DOHH2 (cell line): ENCODE measurements at regions not wholly inside any gene's neighbourhood (a gene's known extent, or its start where the extent isn't known, plus 50 kb on each side); places are given as distances from the start of the nearest gene placed in this dataset.
A peak's percentile ranks its signal among the peaks of the same experiment; 100 is the strongest.

Experiments
- H3F3A ChIP-seq: fragments of 200-600 bp; sonication (generic), shearing (Covaris generic); 2 replicates; pipeline ENCODE4 v1.6.0; 2016; ENCODE audit warnings: antibody characterized with exemption, mild to moderate bottlenecking; ENCODE audit not compliant: control insufficient read depth, insufficient read depth
- H3K27ac ChIP-seq: fragments of 200-600 bp; sonication (generic); 2 replicates; pipeline ENCODE4 v1.5.1; 2014; ENCODE audit warnings: low read depth, mild to moderate bottlenecking, low read length, moderate library complexity
- H3K27me3 ChIP-seq: fragments of 200-600 bp; sonication (generic); 2 replicates; pipeline ENCODE4 v1.6.1; 2014; ENCODE audit warnings: mild to moderate bottlenecking, low read length, mixed read lengths; ENCODE audit not compliant: control insufficient read depth
- H3K36me3 ChIP-seq: fragments of 200-600 bp; sonication (generic); 2 replicates; pipeline ENCODE4 v1.6.1; 2014; ENCODE audit warnings: mild to moderate bottlenecking, low read length, moderate library complexity, mixed read lengths; ENCODE audit not compliant: control insufficient read depth
- H3K4me1 ChIP-seq: fragments of 200-600 bp; sonication (generic); 2 replicates; pipeline ENCODE4 v1.6.1; 2014; ENCODE audit warnings: mild to moderate bottlenecking, low read length, mixed read lengths; ENCODE audit not compliant: control insufficient read depth
- H3K4me2 ChIP-seq: fragments of 200-600 bp; sonication (generic); 2 replicates; pipeline ENCODE4 v1.6.0; 2014; ENCODE audit warnings: mild to moderate bottlenecking, low read length, moderate library complexity
- H3K4me3 ChIP-seq: fragments of 200-600 bp; sonication (generic); 2 replicates; pipeline ENCODE4 v1.5.1; 2014; ENCODE audit warnings: mild to moderate bottlenecking, low read length, mixed read lengths
- H3K79me2 ChIP-seq: fragments of 200-600 bp; sonication (generic); 2 replicates; pipeline ENCODE4 v1.6.1; 2014; ENCODE audit warnings: mild to moderate bottlenecking, low read length, mixed read lengths; ENCODE audit not compliant: control insufficient read depth
- H3K9me2 ChIP-seq: fragments of 200-600 bp; sonication (generic); replicated peaks from 2 replicates; pipeline ENCODE4 v1.6.1; 2014; ENCODE audit warnings: mild to moderate bottlenecking, low read length, mixed read lengths; ENCODE audit not compliant: control insufficient read depth
- H3K9me3 ChIP-seq: fragments of 200-600 bp; sonication (generic); 2 replicates; pipeline ENCODE4 v1.6.1; 2014; ENCODE audit warnings: antibody characterized with exemption, low read length, mixed read lengths; ENCODE audit not compliant: control insufficient read depth, insufficient read depth
- H4K20me1 ChIP-seq: fragments of 200-600 bp; sonication (generic); 2 replicates; pipeline ENCODE4 v1.6.0; 2014; ENCODE audit warnings: low read depth, mild to moderate bottlenecking, antibody characterized with exemption, low read length, moderate library complexity; ENCODE audit not compliant: control insufficient read depth, insufficient read depth
- EZH2phosphoT487 ChIP-seq: fragments of 200-600 bp; sonication (generic); IDR thresholded peaks from 2 replicates; pipeline ENCODE4 v1.6.1; 2017; ENCODE audit warnings: borderline replicate concordance, mild to moderate bottlenecking, antibody characterized with exemption, low read length, moderate library complexity, mixed read lengths
- TF ChIP-seq, protein P1 (sequence below): fragments of 200-600 bp; sonication (generic); IDR thresholded peaks from one replicate; pipeline ENCODE4 v1.5.1; 2014; ENCODE audit warnings: antibody characterized with exemption, mild to moderate bottlenecking, low read depth, low read length; ENCODE audit not compliant: poor library complexity, severe bottlenecking

DNA sequence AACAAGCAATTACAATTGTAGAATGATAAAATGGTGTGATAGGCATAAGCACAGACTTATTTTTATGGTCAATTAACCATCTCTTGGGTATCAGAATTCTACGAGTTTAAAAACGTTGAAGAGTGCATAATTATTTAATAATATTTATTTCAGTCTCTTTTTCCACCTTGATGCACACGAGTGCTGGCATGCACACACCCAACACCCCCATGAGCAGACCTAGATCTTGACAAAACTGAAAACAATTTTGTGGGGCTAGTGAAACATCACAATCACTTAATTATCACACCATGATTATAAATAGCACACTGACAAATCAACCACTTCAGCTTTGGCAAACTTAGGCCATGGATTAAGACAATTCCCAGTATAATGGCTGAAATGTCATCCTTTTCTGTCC is 61.0 kb upstream of the RFC3 start:
- H3K27me3 ChIP-seq: no peaks in the 10 kb centered on the region
- no peaks in the 10 kb centered on the region for H3K9me2 ChIP-seq
- H3K4me1 ChIP-seq: peaks cover 14% of the 10 kb centered on the region
- H3K4me3 ChIP-seq: no peak overlapping the region
- no peaks in the 10 kb centered on the region for H3K36me3 ChIP-seq
- no peaks in the 10 kb centered on the region for H3K9me3 ChIP-seq
- no peaks in the 10 kb centered on the region for H4K20me1 ChIP-seq
- H3K79me2 ChIP-seq: no peaks in the 10 kb centered on the region
- peaks cover 3% of the 10 kb centered on the region; the same call in 1 of the 2 replicates for H3F3A ChIP-seq
- no peak overlapping the region for H3K27ac ChIP-seq
- peak overlapping the region; percentile 26 for H3K4me2 ChIP-seq
- no peak for TF ChIP-seq EZH2phosphoT487
- TF ChIP-seq, protein P1, sequence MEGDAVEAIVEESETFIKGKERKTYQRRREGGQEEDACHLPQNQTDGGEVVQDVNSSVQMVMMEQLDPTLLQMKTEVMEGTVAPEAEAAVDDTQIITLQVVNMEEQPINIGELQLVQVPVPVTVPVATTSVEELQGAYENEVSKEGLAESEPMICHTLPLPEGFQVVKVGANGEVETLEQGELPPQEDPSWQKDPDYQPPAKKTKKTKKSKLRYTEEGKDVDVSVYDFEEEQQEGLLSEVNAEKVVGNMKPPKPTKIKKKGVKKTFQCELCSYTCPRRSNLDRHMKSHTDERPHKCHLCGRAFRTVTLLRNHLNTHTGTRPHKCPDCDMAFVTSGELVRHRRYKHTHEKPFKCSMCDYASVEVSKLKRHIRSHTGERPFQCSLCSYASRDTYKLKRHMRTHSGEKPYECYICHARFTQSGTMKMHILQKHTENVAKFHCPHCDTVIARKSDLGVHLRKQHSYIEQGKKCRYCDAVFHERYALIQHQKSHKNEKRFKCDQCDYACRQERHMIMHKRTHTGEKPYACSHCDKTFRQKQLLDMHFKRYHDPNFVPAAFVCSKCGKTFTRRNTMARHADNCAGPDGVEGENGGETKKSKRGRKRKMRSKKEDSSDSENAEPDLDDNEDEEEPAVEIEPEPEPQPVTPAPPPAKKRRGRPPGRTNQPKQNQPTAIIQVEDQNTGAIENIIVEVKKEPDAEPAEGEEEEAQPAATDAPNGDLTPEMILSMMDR: no peak

DNA sequence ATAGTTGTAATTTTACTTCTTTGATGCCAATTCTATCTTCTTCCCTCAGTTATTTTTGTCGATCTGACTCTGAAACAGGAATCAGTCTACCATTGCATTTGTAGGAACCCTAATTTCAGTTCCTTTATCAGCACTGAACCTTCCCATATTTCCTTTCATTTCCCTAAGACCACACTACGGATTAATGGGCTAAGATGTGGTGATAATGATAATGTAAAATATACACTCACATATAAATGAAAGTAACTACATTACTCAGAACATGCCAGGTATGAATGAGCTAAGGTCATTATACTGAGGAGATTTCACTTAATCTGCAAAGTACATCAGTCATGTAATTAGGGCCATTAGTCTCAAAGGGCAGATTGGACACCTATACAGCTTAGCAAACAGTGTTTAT is 60.2 kb upstream of the RFC3 start:
- peaks cover 14% of the 10 kb centered on the region for H3K4me1 ChIP-seq
- H3K79me2 ChIP-seq: no peaks in the 10 kb centered on the region
- no peaks in the 10 kb centered on the region for H3K36me3 ChIP-seq
- no peaks in the 10 kb centered on the region for H3K9me3 ChIP-seq
- no peak overlapping the region for H3K4me3 ChIP-seq
- H3K27me3 ChIP-seq: no peaks in the 10 kb centered on the region
- no peak overlapping the region for H3K27ac ChIP-seq
- peaks cover 3% of the 10 kb centered on the region; the same call in 1 of the 2 replicates for H3F3A ChIP-seq
- TF ChIP-seq, protein P1: no peak
- H3K9me2 ChIP-seq: no peaks in the 10 kb centered on the region
- H4K20me1 ChIP-seq: no peaks in the 10 kb centered on the region
- peak overlapping the region; percentile 26; the same call in 1 of the 2 replicates for H3K4me2 ChIP-seq

DNA sequence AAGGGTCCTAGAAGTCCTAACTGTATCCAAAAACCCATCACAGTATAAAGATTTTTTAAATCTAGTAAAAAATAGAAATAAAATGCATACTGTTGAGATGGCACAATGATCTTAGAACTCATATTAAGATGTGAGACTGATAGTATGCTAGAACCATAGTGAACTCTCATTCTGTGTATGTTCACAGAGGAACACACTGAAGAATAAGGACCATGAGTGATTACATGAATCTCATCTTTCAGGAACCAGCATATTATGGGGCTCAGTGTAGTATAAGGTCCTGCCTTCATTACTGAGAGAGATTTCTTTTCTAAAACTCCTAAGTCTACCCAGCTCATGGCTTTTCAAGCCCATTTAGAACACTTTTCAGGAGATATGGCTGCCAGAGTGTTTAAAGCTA is 59.8 kb upstream of the RFC3 start:
- no peaks in the 10 kb centered on the region for H4K20me1 ChIP-seq
- H3K79me2 ChIP-seq: no peaks in the 10 kb centered on the region
- H3K4me3 ChIP-seq: no peak overlapping the region
- no peaks in the 10 kb centered on the region for H3K27me3 ChIP-seq
- H3K9me3 ChIP-seq: no peaks in the 10 kb centered on the region
- no peaks in the 10 kb centered on the region for H3K36me3 ChIP-seq
- H3K27ac ChIP-seq: no peak overlapping the region
- H3K9me2 ChIP-seq: no peaks in the 10 kb centered on the region
- no peak for TF ChIP-seq EZH2phosphoT487
- TF ChIP-seq, protein P1: no peak
- H3K4me2 ChIP-seq: no peak overlapping the region; the same call in 1 of the 2 replicates
- H3F3A ChIP-seq: peaks cover 3% of the 10 kb centered on the region; the same call in 1 of the 2 replicates
- H3K4me1 ChIP-seq: peaks cover 14% of the 10 kb centered on the region

DNA sequence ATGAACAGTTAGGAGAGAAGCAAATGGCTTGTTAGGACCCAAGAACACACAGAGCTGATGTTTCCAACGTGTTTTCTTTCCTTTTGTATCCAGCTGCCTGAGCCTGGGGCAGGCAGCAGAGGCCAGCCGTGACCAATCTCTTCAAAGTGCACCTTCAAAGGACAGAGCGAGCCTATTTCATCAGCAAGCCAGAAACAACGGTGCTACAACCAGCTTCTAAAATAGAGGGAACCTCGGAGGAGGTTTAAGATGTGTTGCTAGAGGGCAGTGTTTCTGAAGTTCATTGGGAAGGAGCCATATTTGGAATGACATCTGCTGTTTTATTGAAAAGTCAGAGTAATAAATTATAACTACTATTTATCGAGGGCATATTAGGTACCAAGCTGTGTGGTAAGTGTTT is 56.2 kb upstream of the RFC3 start:
- TF ChIP-seq, protein P1: no peak
- no peak for TF ChIP-seq EZH2phosphoT487
- Histone ChIP-seq H3K4me3 (no peak overlapping the region), H3K9me3 (no peaks in the 10 kb centered on the region), H3K36me3 (no peaks in the 10 kb centered on the region), H3K27ac (no peak overlapping the region), H3K4me1 (peaks cover 14% of the 10 kb centered on the region), H3K4me2 (no peak overlapping the region), H3F3A (peaks cover 3% of the 10 kb centered on the region; the same call in 1 of the 2 replicates), H4K20me1 (no peaks in the 10 kb centered on the region), H3K9me2 (no peaks in the 10 kb centered on the region), H3K79me2 (no peaks in the 10 kb centered on the region), H3K27me3 (no peaks in the 10 kb centered on the region)
